HEK293 (cell line): ENCODE measurements at regions not wholly inside any gene's neighbourhood (a gene's known extent, or its start where the extent isn't known, plus 50 kb on each side); places are given as distances from the start of the nearest gene placed in this dataset.

Experiments used
- KLF1 ChIP-seq: fragments of 450-650 bp; formaldehyde crosslinking; IDR thresholded peaks from 2 replicates; pipeline ENCODE4 v1.5.1; 2016; ENCODE audit warnings: missing biosample characterization, missing genetic modification characterization
- KLF16 ChIP-seq: fragments of 450-650 bp; formaldehyde crosslinking; IDR thresholded peaks from 2 replicates; pipeline ENCODE4 v1.5.1; 2017; ENCODE audit warnings: missing biosample characterization, missing genetic modification characterization
- MYNN ChIP-seq: fragments of 450-650 bp; formaldehyde crosslinking; IDR thresholded peaks from 2 replicates; pipeline ENCODE4 v1.5.1; 2016; ENCODE audit warnings: missing biosample characterization, missing genetic modification characterization, borderline replicate concordance
- OVOL3 ChIP-seq: fragments of 450-650 bp; formaldehyde crosslinking; IDR thresholded peaks from 2 replicates; pipeline ENCODE4 v1.5.1; 2016; ENCODE audit warnings: missing biosample characterization, missing genetic modification characterization
- RBAK ChIP-seq: fragments of 450-650 bp; formaldehyde crosslinking; IDR thresholded peaks from 2 replicates; pipeline ENCODE4 v1.5.1; 2016; ENCODE audit warnings: missing biosample characterization, missing genetic modification characterization
- TRIM28 ChIP-seq: IDR thresholded peaks from 2 replicates; pipeline ENCODE4 v1.6.1; 2011; ENCODE audit warnings: low read length, control low read depth, borderline replicate concordance
- YY2 ChIP-seq: fragments of 450-650 bp; formaldehyde crosslinking; IDR thresholded peaks from 2 replicates; pipeline ENCODE4 v1.5.1; 2016; ENCODE audit warnings: missing biosample characterization, missing genetic modification characterization
- ZBTB20 ChIP-seq: fragments of 450-650 bp; formaldehyde crosslinking; IDR thresholded peaks from 2 replicates; pipeline ENCODE4 v1.5.1; 2016; ENCODE audit warnings: missing biosample characterization, missing genetic modification characterization
- ZFP3 ChIP-seq: fragments of 450-650 bp; formaldehyde crosslinking; IDR thresholded peaks from 2 replicates; pipeline ENCODE4 v1.5.1; 2016; ENCODE audit warnings: low read depth, missing biosample characterization, missing genetic modification characterization
- ZIC2 ChIP-seq: fragments of 450-650 bp; formaldehyde crosslinking; IDR thresholded peaks from 2 replicates; pipeline ENCODE4 v1.5.1; 2016; ENCODE audit warnings: missing biosample characterization, missing genetic modification characterization
- ZNF112 ChIP-seq: fragments of 450-650 bp; formaldehyde crosslinking; IDR thresholded peaks from 2 replicates; pipeline ENCODE4 v1.5.0; 2017; ENCODE audit warnings: missing biosample characterization, missing genetic modification characterization
- ZNF132 ChIP-seq: fragments of 450-650 bp; formaldehyde crosslinking; IDR thresholded peaks from 2 replicates; pipeline ENCODE4 v1.5.1; 2017; ENCODE audit warnings: missing biosample characterization, missing genetic modification characterization, borderline replicate concordance
- ZNF184 ChIP-seq: fragments of 450-650 bp; IDR thresholded peaks from 2 replicates; pipeline ENCODE4 v1.5.1; 2018; ENCODE audit warnings: missing biosample characterization, mild to moderate bottlenecking, missing genetic modification characterization
- ZNF19 ChIP-seq: fragments of 450-650 bp; formaldehyde crosslinking; IDR thresholded peaks from 2 replicates; pipeline ENCODE4; 2016; ENCODE audit warnings: missing biosample characterization, missing genetic modification characterization, low read depth
- ZNF211 ChIP-seq: fragments of 450-650 bp; formaldehyde crosslinking; IDR thresholded peaks from 2 replicates; pipeline ENCODE4 v1.5.1; 2016; ENCODE audit warnings: low read depth, missing biosample characterization, missing genetic modification characterization
- ZNF23 ChIP-seq: fragments of 450-650 bp; formaldehyde crosslinking; IDR thresholded peaks from 2 replicates; pipeline ENCODE4 v1.5.1; 2016; ENCODE audit warnings: missing biosample characterization, missing genetic modification characterization, borderline replicate concordance
- ZNF274 ChIP-seq, 2 experiments: fragments of 200-500 bp in 1 of 2; fragments of 450-650 bp in 1 of 2; sonication (Bioruptor generic) in 1 of 2; formaldehyde crosslinking in 1 of 2; IDR thresholded peaks; 2 replicates each; pipeline versions ENCODE4 v1.5.1 to v1.6.1; 2014 to 2016; ENCODE audit warnings: borderline replicate concordance in 1 of 2, inconsistent platforms in 1 of 2, low read length in 1 of 2, missing biosample characterization in 1 of 2, missing genetic modification characterization in 1 of 2
- ZNF350 ChIP-seq: fragments of 450-650 bp; formaldehyde crosslinking; IDR thresholded peaks from 2 replicates; pipeline ENCODE4 v1.5.0; 2017; ENCODE audit warnings: missing biosample characterization, mild to moderate bottlenecking, missing genetic modification characterization
- ZNF37A ChIP-seq: fragments of 450-650 bp; IDR thresholded peaks from 2 replicates; pipeline ENCODE4 v1.5.1; 2018; ENCODE audit warnings: missing biosample characterization, missing genetic modification characterization
- ZNF530 ChIP-seq: fragments of 450-650 bp; formaldehyde crosslinking; IDR thresholded peaks from 2 replicates; pipeline ENCODE4 v1.5.1; 2016; ENCODE audit warnings: low read depth, missing biosample characterization, missing genetic modification characterization
- ZNF548 ChIP-seq: fragments of 450-650 bp; formaldehyde crosslinking; IDR thresholded peaks from 2 replicates; pipeline ENCODE4 v1.5.1; 2016; ENCODE audit warnings: missing biosample characterization, missing genetic modification characterization
- ZNF610 ChIP-seq: fragments of 450-650 bp; formaldehyde crosslinking; IDR thresholded peaks from 2 replicates; pipeline ENCODE4 v1.5.1; 2016; ENCODE audit warnings: missing biosample characterization, missing genetic modification characterization, borderline replicate concordance
- ZNF660 ChIP-seq: fragments of 450-650 bp; IDR thresholded peaks from 2 replicates; pipeline ENCODE4 v1.5.1; 2018; ENCODE audit warnings: missing biosample characterization, mild to moderate bottlenecking, missing genetic modification characterization
- ZNF670 ChIP-seq: fragments of 450-650 bp; formaldehyde crosslinking; IDR thresholded peaks from 2 replicates; pipeline ENCODE4 v1.5.1; 2016; ENCODE audit warnings: missing biosample characterization, missing genetic modification characterization, low read depth
- ZNF830 ChIP-seq: fragments of 450-650 bp; IDR thresholded peaks from 2 replicates; pipeline ENCODE4 v1.5.0; 2018; ENCODE audit warnings: missing biosample characterization, missing genetic modification characterization, low read depth, mild to moderate bottlenecking, moderate library complexity
- TF ChIP-seq, protein P1 (sequence below): IDR thresholded peaks from 2 replicates; pipeline ENCODE4 v1.6.1; 2011; ENCODE audit warnings: mild to moderate bottlenecking, low read depth, low read length, borderline replicate concordance
- TF ChIP-seq, protein P2 (sequence below): fragments of 450-650 bp; formaldehyde crosslinking; IDR thresholded peaks from 2 replicates; pipeline ENCODE4 v1.5.1; 2016; ENCODE audit warnings: missing biosample characterization, missing genetic modification characterization
- TF ChIP-seq, protein P3 (sequence below): fragments of 450-650 bp; formaldehyde crosslinking; IDR thresholded peaks from 2 replicates; pipeline ENCODE4; 2016; ENCODE audit warnings: missing biosample characterization, missing genetic modification characterization
- TF ChIP-seq, protein P4 (sequence below): fragments of 450-650 bp; formaldehyde crosslinking; conservative IDR thresholded peaks from 2 replicates; pipeline ENCODE4 v1.5.1; 2016; ENCODE audit warnings: low read depth, missing biosample characterization, missing genetic modification characterization
- TF ChIP-seq, protein P5 (sequence below): fragments of 450-650 bp; formaldehyde crosslinking; IDR thresholded peaks from 2 replicates; pipeline ENCODE4 v1.5.1; 2016; ENCODE audit warnings: missing biosample characterization, missing genetic modification characterization, borderline replicate concordance

DNA sequence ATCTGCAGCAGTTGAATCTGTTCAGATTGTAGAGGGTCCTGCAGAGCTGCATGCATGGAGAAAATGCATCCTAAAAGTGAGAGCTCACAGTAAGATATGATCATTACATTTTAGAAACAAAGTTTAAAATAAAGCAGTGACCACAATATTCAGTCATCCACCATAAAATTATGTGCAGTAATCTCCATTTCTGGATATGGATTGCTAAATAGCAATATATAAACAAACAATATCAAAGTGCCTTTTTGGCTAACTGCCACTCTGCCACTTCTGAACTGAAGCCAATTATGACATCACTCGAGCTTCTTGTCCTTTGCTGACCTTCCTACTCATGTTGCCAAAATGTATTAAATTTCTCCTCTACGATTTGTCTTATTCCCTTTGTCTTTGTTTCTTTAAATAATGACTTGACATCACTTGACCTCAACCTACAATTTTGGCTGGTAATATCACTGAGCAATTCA lies 262.0 kb upstream of the CXADR start (continued):
- TF ChIP-seq OVOL3 (tag by site-specific recombination) (no peak), KLF16 (tag by site-specific recombination) (no peak), ZNF350 (tag by site-specific recombination) (no peak), KLF1 (tag by site-specific recombination) (no peak), ZNF274 (IDR thresholded peaks at IDR 0.05; ENCODE audit: low read length) (no peak), ZNF274 (tag by site-specific recombination; IDR thresholded peaks at IDR 0.05; ENCODE audit: borderline replicate concordance) (no peak), TRIM28 (peak; percentile 34; the same call in 1 of the 2 replicates), ZNF23 (tag by site-specific recombination) (no peak), ZNF548 (tag by site-specific recombination) (no peak), ZNF670 (tag by site-specific recombination) (no peak), ZIC2 (tag by site-specific recombination) (no peak), ZFP3 (tag by site-specific recombination) (no peak), ZNF19 (tag by site-specific recombination) (no peak), ZNF830 (tag by site-specific recombination) (no peak), ZNF112 (tag by site-specific recombination) (no peak), ZNF610 (tag by site-specific recombination) (no peak), ZNF211 (tag by site-specific recombination) (no peak), RBAK (tag by site-specific recombination) (no peak), ZNF660 (tag by site-specific recombination) (peak; percentile 56), ZNF37A (no peak), ZNF530 (tag by site-specific recombination) (no peak), ZBTB20 (no peak), ZNF132 (tag by site-specific recombination) (no peak), YY2 (tag by site-specific recombination) (no peak), MYNN (tag by site-specific recombination) (no peak), ZNF184 (tag by site-specific recombination) (peak; percentile 85)
- TF ChIP-seq, protein P1, sequence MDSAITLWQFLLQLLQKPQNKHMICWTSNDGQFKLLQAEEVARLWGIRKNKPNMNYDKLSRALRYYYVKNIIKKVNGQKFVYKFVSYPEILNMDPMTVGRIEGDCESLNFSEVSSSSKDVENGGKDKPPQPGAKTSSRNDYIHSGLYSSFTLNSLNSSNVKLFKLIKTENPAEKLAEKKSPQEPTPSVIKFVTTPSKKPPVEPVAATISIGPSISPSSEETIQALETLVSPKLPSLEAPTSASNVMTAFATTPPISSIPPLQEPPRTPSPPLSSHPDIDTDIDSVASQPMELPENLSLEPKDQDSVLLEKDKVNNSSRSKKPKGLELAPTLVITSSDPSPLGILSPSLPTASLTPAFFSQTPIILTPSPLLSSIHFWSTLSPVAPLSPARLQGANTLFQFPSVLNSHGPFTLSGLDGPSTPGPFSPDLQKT = no peak
- TF ChIP-seq, protein P2, sequence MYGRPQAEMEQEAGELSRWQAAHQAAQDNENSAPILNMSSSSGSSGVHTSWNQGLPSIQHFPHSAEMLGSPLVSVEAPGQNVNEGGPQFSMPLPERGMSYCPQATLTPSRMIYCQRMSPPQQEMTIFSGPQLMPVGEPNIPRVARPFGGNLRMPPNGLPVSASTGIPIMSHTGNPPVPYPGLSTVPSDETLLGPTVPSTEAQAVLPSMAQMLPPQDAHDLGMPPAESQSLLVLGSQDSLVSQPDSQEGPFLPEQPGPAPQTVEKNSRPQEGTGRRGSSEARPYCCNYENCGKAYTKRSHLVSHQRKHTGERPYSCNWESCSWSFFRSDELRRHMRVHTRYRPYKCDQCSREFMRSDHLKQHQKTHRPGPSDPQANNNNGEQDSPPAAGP (tag by site-specific recombination) = no peak
- TF ChIP-seq, protein P3, sequence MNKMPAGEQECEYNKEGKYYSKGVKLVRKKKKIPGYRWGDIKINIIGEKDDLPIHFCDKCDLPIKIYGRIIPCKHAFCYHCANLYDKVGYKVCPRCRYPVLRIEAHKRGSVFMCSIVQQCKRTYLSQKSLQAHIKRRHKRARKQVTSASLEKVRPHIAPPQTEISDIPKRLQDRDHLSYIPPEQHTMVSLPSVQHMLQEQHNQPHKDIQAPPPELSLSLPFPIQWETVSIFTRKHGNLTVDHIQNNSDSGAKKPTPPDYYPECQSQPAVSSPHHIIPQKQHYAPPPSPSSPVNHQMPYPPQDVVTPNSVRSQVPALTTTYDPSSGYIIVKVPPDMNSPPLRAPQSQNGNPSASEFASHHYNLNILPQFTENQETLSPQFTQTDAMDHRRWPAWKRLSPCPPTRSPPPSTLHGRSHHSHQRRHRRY (tag by site-specific recombination) = no peak
- TF ChIP-seq, protein P4, sequence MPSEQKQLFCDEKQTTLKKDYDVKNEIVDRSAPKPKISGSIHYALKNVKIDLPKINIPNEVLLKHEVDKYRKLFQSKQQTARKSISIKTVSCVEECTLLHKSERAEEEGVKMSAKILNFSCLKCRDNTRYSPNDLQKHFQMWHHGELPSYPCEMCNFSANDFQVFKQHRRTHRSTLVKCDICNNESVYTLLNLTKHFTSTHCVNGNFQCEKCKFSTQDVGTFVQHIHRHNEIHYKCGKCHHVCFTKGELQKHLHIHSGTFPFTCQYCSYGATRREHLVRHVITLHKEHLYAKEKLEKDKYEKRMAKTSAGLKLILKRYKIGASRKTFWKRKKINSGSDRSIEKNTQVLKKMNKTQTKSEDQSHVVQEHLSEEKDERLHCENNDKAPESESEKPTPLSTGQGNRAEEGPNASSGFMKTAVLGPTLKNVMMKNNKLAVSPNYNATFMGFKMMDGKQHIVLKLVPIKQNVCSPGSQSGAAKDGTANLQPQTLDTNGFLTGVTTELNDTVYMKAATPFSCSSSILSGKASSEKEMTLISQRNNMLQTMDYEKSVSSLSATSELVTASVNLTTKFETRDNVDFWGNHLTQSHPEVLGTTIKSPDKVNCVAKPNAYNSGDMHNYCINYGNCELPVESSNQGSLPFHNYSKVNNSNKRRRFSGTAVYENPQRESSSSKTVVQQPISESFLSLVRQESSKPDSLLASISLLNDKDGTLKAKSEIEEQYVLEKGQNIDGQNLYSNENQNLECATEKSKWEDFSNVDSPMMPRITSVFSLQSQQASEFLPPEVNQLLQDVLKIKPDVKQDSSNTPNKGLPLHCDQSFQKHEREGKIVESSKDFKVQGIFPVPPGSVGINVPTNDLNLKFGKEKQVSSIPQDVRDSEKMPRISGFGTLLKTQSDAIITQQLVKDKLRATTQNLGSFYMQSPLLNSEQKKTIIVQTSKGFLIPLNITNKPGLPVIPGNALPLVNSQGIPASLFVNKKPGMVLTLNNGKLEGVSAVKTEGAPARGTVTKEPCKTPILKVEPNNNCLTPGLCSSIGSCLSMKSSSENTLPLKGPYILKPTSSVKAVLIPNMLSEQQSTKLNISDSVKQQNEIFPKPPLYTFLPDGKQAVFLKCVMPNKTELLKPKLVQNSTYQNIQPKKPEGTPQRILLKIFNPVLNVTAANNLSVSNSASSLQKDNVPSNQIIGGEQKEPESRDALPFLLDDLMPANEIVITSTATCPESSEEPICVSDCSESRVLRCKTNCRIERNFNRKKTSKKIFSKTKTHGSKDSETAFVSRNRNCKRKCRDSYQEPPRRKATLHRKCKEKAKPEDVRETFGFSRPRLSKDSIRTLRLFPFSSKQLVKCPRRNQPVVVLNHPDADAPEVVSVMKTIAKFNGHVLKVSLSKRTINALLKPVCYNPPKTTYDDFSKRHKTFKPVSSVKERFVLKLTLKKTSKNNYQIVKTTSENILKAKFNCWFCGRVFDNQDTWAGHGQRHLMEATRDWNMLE = no peak
- TF ChIP-seq, protein P5, sequence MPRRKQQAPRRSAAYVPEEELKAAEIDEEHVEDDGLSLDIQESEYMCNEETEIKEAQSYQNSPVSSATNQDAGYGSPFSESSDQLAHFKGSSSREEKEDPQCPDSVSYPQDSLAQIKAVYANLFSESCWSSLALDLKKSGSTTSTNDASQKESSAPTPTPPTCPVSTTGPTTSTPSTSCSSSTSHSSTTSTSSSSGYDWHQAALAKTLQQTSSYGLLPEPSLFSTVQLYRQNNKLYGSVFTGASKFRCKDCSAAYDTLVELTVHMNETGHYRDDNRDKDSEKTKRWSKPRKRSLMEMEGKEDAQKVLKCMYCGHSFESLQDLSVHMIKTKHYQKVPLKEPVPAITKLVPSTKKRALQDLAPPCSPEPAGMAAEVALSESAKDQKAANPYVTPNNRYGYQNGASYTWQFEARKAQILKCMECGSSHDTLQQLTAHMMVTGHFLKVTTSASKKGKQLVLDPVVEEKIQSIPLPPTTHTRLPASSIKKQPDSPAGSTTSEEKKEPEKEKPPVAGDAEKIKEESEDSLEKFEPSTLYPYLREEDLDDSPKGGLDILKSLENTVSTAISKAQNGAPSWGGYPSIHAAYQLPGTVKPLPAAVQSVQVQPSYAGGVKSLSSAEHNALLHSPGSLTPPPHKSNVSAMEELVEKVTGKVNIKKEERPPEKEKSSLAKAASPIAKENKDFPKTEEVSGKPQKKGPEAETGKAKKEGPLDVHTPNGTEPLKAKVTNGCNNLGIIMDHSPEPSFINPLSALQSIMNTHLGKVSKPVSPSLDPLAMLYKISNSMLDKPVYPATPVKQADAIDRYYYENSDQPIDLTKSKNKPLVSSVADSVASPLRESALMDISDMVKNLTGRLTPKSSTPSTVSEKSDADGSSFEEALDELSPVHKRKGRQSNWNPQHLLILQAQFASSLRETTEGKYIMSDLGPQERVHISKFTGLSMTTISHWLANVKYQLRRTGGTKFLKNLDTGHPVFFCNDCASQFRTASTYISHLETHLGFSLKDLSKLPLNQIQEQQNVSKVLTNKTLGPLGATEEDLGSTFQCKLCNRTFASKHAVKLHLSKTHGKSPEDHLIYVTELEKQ = peak; percentile 58; the same call in 1 of the 2 replicates
